Right kidney (tissue), 1 donor: ENCODE measurements at regions not wholly inside any gene's neighbourhood (a gene's known extent, or its start where the extent isn't known, plus 50 kb on each side); places are given as distances from the start of the nearest gene placed in this dataset.
"Not testable (repeated sequence)": the region's sequence is repeated elsewhere in the genome, so short reads cannot be mapped to it uniquely, and the experiment has no call there.

Source experiments
- DNase-seq: peaks from one replicate; pipeline ENCODE4 v3.0.0-alpha.2; 2016

GRCh38 chr16:88186889-88187870, 195.6 kb upstream of the ZNF469 start:
- DNase-seq, result not testable (repeated sequence)

DNA sequence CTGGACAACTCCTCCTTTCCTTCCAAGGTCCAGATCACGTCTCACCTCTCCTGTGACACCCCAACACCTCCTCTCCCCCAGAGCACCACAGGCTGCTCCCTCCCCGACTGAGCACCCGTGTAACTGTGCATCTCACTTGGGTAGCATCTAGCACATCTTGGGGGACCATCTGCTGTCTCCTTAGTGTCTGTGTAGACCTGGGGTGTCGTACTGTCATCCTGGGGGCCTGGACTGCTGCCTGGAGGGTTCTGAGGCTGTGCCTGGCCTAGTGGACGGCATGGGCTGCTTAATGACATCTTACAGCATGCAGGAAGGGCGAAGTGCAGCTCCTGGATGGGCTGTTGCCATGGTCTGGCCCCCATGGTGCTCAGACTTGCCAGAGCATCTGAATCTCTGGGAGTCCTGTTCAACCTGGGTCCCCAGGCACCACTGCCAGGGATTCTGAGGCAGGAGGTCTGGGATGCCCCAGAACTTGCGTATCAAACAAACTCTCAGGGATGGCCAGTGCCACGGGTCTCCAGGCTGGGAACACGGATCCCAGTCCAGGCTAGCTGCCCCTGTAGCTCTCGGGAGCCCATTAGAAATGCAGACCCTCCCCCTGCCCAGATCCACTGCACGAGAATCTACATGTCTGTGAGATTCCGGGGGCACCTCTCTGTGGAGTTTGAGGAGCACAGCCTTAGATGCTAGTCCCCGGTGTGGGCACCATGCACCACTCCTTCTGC, 194.4 kb upstream of the ZNF469 start:
- DNase-seq, result not testable (repeated sequence)

DNA sequence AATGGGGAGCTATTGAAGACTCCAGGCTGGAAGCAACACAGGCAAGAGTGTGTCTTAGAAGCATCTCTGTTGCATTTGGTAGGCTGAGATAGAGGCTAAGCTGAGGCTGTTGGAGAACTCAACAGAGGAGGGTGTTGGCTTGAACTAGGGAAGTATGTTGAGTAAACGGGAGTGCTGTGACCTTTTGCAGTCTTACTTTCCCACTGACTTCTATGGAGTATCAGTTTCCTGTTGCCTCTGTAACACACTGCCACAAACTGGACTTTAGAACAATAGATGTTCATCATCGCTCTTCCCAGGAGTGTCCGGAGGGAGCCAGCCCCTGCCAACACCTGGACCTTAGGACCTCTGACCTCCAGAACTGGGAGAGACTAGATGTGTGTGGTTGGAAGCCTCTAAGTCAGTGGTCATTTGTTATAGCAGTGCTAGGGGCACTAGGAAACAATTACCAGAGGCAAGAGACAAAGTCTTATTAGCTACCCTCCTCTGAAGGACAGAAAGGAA, 192.1 kb upstream of the ZNF469 start:
- not testable (repeated sequence) for DNase-seq

GRCh38 chr16:88191168-88191567, 191.6 kb upstream of the ZNF469 start:
- not testable (repeated sequence) for DNase-seq

GRCh38 chr16:88192601-88193000, 190.2 kb upstream of the ZNF469 start:
- no peak for DNase-seq

DNA sequence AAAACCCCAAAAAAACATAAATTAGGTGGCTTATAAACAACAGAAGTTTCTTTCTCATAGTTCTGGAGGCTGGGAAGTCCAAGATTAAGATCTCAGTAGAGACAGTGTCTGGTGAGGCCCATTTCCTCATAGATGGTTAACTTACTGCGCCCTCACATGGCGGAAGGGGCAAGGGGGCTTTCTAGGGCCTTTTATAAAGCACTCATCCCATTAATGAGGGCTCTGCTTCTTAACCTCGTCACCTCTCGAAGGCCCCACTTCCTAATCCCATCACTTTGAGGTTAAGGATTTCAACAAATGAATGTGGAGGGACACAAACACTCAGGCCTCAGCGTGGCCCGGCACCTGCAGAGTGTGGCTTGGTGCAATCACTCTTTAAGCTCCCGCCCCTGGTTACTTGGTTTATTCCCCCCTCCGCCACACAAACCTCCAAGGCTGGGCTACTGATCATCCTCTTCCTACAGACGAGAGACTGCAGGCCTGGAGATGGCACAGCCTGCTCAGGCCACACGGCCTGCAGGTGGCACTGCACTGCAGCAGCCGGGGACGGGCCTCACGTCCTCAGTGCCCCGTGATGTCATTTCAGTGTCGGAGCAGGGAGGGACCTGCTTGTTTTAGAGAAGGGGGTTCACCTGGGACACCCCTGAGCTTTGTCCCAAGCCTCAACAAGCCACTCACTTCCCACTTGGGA, 188.9 kb upstream of the ZNF469 start:
- peak; percentile 74 for DNase-seq

DNA sequence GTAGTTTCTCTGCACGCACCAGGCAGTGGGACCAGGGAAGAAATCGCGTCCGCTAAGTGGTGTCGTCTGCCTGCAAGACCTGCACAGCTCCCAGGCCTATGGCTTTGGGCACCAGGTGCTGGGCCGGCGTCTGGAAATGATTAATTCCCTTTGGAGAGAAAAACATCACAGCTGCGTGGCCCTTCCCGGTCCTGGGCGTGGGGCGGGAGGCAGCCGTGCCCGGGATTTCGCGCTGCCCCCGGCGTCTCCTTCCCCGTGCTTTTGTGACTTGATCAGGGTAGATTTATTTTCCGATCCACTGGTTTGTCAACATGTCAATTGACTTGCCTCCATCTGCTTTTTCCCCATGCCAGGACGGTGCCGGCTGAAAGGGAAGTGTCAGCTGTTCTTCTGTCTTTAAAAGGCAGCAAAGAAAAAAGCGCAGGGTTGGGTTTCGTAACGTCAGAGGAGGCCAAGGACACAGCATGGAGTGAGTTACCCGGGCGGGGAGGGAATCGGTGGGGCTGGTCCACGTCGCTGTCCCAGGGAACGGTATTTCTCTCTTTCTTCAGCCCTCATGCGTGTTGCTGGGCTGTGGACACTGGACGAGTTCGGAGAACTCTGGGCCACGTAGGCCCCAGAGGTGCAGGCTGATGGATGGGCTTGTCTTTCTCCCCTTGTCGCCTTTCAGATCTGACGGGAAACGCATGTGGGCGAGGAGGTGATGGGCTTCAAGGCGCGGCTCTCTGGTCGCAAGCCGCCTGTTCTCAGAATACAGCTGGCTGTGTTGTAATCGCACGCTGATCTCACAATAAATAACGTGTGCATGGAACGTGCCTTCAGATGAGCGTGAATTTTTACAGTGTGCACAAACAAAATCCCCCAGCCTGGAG, 188.1 kb upstream of the ZNF469 start:
- DNase-seq, result peak; percentile 79

DNA sequence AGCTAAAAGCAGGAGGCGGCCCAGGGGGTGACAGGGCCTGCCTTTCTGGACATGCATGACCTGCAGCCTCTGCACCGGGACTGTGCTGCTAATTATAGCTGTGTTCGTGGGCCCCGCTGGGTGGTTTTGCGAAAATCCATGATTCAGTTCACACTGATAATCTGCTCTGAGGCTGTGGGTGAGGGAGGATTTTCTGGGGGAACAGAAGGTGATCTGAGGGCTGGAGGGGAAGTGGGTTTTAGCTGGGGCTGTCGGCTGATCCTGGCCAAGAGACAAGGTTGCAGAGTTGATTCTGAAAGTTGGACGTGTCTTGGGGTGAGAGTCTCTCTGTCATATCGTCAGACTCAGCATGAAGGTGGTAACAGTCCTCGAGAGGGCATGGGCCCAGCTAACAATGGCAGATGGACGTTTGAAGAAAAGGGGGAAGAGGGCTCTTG, 187.5 kb upstream of the ZNF469 start:
- no peak for DNase-seq

DNA sequence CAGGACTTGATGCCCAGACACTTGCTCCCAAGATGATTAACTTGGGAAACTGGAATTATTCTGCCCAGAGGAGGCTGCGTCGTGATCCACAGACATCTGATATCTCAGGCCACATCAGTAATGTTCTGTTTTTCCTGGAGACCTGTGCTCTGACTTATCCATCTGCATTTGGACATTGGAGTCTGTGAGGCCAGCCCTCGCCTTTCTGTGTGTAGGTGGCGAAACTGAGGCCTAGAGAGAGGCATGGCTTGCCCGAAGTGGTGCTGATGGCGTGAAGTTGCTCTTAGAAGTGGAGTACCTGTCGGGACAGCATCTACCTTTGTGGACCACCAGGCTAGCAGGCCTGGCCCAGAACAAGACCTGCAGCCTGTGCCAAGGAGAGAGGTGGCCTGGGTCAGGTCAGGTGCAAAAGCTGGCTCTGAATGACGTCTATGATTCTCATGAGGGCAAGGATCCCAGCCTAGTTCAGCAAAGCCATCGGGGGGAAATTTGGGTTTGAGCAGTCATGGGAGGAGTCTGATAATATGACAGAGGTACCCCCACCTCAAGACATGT, 186.8 kb upstream of the ZNF469 start:
- DNase-seq, result no peak

GRCh38 chr16:88196471-88197400, 186.0 kb upstream of the ZNF469 start:
- no peak for DNase-seq

DNA sequence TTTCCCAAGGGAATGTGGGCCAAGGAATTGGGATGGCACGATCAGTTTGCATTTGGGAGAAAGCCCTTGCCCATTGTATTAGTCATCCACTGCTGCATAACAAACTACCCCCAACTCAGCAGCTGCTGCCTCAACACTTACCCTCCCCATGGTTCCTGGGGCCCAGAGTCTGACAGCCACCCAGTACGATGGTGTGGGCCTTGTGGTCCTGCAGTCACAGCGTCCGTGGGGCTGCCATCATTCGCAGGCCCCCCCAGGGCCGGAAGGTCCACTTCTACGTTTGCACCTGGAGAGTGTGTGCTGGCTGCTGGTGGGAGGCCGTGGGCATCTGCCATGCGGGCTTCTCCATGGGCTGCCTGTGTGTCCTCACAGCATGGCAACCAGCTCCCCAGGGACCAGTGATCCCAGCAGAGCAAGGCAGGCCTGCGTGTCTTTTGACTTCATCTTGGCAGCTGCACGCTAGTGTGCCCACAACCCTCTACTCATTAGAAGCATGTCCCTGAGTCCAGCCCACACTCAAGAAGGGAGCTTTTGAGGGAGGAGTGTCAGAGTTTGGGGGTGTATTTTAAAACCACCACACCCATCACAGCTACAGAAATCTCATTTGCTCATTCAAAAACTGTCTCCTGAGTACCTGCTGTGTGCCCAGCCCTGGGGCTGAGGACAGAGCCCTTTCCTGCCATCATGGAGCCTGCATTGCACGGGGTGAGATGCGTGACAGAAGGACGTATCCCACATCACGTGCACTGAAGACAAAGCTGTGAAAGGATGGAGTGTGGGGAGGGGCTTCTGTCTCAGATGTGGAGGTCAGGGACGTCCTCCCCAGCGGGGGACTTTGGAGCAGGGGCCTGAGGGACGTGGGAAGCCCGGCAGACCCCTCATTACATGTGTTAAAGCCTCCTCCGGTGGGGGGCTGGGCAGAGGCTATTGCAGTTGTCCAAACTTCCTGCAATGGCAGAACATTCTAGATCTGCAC, 185.0 kb upstream of the ZNF469 start:
- DNase-seq, result no peak

DNA sequence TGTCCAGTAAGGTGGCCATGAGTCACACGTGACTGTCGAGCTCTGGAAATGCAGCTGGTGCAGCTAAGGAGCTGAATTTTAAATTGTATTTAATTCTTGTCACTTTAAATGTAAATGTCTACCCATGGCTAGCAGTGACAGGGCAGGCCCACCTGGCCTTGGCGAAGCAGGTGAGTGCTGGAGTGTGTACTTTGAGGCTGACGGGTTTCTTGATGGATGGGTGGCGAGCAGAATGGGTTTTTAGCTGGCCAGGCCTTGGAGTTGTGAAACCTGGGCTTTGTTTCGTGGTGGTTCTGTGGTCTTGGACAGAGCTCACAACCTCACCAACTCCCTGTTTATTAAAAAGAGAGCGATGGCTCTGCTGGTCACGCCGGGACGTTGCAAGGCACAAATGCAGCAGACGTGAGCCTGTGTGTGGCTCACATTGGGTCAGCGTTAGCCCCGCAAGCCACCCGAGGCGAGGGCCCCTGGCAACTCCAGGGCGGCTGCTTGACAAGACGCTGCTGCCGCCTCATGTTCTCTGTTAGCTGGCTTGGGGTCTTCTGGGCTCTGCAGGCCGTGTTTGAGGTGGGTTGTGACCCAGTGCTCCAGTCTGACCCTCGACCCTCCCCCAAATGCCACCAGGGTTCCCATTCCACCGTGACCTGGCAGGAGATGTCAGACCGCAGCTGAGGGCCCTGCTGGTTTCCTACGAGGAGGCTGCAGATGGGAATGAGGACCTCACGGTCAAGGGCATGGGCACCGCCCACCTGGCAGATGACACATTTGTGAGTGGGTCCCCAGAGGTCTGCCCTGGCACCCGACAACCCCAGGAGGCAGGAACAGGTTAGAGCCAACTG, 184.1 kb upstream of the ZNF469 start:
- not testable (repeated sequence) for DNase-seq

DNA sequence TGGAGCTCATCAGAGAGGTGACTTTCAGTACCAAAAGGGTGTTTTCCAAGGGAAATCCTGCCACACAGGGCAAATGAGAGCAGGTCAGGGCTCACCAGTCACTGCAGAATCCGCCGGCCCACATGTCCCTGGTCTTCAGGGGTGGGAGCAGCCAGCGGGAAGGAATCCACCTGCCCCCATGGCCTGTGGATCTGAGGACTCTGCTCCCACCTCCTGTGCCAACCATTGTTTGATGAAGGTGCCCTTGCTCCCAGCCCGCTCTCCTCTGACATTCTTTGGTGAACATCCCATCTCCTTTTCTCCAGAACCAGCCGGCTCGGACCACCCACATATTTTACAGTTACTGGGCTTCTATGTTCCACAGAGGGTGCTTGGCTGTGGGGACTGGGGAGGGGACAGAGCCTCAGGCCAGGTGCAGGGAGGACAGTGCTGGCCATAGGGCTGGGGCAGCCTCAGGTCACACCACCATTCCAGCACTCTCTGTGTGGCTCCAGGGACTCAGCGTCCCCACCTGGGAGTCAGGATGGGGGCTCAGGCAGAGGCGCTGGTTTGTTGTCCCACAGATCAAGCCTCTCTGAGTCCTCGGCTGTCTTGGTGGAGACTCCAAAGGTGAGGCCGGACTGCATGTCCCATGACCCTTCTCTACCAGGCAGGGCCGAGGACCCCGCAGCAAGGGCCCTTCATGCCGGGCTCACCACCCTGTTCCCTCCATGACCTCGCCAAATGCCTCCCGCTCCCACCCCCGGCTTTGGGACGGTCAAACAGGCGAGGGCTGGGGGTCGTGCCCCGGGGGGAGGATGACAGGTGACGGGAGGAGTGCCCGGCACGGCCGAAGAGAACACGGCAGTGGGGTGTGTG, 183.2 kb upstream of the ZNF469 start:
- not testable (repeated sequence) for DNase-seq

DNA sequence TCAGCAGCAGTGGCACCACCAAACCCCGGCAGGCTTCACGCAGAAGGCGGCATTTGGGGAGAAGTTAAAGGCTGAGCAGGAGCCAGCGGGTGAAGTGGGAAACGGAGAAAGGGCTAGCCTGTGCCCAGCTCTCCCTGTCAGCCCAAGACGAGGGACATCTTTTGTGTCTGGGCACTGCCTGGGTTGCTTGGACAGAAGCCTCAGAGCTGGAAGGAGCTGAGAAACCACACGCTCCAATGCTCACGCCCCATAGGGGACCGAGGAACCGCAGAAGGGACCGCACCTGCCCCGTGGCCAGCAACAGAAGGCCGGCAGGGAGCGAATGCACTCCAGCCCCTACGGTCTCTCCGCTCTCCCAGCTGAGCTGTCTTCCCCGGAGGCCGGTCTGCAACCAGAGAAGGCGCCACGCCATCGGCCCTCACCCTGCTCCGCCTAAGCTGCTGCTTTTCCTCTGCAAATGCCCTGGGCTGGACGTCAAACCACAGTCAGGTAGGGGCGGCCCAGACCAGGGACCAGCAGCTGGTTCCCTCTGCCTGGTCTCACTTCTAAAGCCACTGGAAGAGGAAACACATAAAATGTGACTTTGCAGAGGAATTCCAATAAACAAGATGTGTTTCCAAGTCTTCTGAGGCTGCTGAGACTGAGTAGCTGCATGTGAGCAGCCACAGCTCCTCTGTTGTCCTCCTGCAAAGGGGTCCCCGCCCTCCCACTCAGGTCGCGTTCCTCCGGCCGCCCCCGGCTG, 182.4 kb upstream of the ZNF469 start:
- not testable (repeated sequence) for DNase-seq

DNA sequence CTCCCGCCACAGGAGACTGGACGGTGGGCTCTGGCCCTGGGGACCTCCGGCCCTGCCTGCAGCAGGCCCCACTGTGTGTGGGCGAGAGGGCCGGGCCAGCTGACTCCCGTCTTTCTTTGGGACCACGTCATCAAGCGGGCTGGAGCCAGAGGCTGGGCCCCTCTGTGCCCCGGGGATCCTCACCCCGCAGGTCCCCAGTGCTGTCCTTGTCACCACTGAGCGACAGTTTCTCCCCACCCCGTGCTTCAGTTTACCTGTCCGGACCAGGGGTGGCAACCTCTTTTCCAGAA, 181.9 kb upstream of the ZNF469 start:
- DNase-seq, result no peak

DNA sequence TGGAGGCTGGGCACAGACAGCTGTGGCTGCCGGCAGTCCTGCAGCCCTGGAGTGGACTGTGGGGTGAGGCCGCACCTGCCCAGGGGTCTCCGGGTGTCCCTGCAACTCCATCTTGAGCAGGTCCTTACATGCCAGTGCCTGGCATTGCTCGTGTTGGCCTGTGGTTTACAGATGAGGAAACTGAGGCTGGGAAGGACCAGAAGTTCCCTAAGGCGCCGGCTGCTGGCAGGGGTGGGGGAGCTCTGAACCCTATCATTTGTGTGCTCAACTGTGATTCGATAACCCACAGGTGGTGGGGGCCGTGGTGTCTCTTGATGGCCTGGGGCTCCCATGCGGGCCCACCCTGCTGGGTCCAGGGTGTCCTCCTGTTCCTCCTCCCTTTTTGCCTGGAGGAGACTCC, 181.1 kb upstream of the ZNF469 start:
- DNase-seq, result not testable (repeated sequence)
